ENCODE measurements at regions not wholly inside any gene's neighbourhood (a gene's known extent, or its start where the extent isn't known, plus 50 kb on each side); places are given as distances from the start of the nearest gene placed in this dataset.

DNA sequence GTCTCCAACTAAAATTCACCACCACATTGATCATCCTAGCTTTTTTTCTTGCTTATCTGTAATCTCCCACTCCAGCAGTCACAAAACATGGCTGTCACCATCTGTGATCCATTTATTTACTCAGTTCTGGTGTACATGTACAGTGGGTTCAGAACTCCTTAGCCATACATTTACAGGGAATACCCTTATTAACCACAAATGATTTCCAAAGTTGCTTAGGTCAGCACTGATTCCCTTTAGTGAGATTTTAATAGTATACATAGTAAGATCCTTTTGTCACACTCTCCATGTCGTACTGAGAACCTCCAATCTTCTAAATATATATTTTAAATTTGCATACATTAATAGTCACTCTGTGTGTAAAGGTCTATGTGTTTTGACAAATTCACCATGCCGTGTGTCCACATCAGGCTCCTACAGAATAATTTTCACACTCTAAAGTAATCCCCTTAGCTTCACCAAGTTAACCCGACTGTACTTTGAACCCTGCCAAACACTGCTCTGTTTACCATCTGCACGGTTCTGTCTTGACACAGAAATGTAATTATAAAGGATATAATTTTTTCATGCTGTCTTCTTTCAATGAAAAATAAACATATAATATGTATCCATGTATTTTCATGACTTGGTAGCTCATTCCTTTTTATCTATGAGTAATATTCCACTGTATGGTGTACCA lies 473.6 kb upstream of the ZP4 start:
- Histone ChIP-seq H3K9me3 (ENCODE audit: low read length) (peaks cover 83% of the 10 kb centered on the region), H4K20me1 (ENCODE audit: insufficient read depth, low read length) (no peaks in the 10 kb centered on the region), H3K4me3 (replicated peaks in 1 of 3; ENCODE audit: insufficient read depth in 1 of 3, low read depth in 2 of 3, low read length in 3 of 3) (no peak overlapping the region), H3K27me3 (ENCODE audit: control insufficient read depth in 1 of 2, insufficient read depth in 2 of 2, low read length in 2 of 2) (no peaks in the 10 kb centered on the region; a peak in 1 of 5 replicates), H2AFZ (ENCODE audit: low read length) (no peak overlapping the region), H3K79me2 (ENCODE audit: insufficient read depth, low read length) (no peaks in the 10 kb centered on the region), H3K4me1 (ENCODE audit: insufficient read depth, low read length) (no peaks in the 10 kb centered on the region), H3K36me3 (replicated peaks in 1 of 2; ENCODE audit: control insufficient read depth in 1 of 2, insufficient read depth in 2 of 2, low read length in 2 of 2) (no peaks in the 10 kb centered on the region), H3K9ac (ENCODE audit: insufficient read depth, low read depth, low read length) (no peak overlapping the region), H3K27ac (ENCODE audit: extremely low read length, insufficient read depth, low read length) (no peak overlapping the region), H3K4me2 (ENCODE audit: low read depth, low read length) (no peak overlapping the region)
- no TSS peak for BruUV-seq (replicated peaks)
- ATAC-seq (no peak), FAIRE-seq (no peak), DNase-seq (ENCODE audit: low spot score) (no peak)
- in situ Hi-C loops (cut with HindIII; ENCODE audit: extremely low pct_ligation_motif_present, low pct_unique_long_range_greater_than_20kb): no loop called here
- WGBS (ENCODE audit: low lambda C conversion rate): 1% methylated on average over 4 of the region's 4 CpGs
- CTCF ChIA-PET (ENCODE audit: low intra/inter-chr PET ratio, low total read pairs): no interaction called here
- intact Hi-C loops (cut with micrococcal nuclease; ENCODE audit: unreplicated experiment): no loop called here
- POLR2A ChIA-PET: no interaction called here
- TF ChIP-seq MAFK (conservative IDR thresholded peaks at IDR 0.05 in 1 of 2, IDR thresholded peaks at IDR 0.05 in 1 of 2; ENCODE audit: low read length in 2 of 2) (peak; percentile 39 to 83; a peak in 3 of 4 replicates), MAFF (IDR thresholded peaks at IDR 0.05; ENCODE audit: low read depth, low read length) (peak; percentile 41; the same call in 1 of the 2 replicates), RXRB (CRISPR knock-in tag; IDR thresholded peaks at IDR 0.05; ENCODE audit: borderline replicate concordance) (no peak), JUND (CRISPR knock-in tag; IDR thresholded peaks at IDR 0.05) (no peak), ZNF234 (CRISPR knock-in tag; conservative IDR thresholded peaks at IDR 0.05) (no peak), ERF (CRISPR knock-in tag; IDR thresholded peaks at IDR 0.05) (no peak)
- TF ChIP-seq, protein P1, sequence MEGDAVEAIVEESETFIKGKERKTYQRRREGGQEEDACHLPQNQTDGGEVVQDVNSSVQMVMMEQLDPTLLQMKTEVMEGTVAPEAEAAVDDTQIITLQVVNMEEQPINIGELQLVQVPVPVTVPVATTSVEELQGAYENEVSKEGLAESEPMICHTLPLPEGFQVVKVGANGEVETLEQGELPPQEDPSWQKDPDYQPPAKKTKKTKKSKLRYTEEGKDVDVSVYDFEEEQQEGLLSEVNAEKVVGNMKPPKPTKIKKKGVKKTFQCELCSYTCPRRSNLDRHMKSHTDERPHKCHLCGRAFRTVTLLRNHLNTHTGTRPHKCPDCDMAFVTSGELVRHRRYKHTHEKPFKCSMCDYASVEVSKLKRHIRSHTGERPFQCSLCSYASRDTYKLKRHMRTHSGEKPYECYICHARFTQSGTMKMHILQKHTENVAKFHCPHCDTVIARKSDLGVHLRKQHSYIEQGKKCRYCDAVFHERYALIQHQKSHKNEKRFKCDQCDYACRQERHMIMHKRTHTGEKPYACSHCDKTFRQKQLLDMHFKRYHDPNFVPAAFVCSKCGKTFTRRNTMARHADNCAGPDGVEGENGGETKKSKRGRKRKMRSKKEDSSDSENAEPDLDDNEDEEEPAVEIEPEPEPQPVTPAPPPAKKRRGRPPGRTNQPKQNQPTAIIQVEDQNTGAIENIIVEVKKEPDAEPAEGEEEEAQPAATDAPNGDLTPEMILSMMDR (CRISPR knock-in tag; IDR thresholded peaks at IDR 0.05): no peak
- TF ChIP-seq, protein P2, sequence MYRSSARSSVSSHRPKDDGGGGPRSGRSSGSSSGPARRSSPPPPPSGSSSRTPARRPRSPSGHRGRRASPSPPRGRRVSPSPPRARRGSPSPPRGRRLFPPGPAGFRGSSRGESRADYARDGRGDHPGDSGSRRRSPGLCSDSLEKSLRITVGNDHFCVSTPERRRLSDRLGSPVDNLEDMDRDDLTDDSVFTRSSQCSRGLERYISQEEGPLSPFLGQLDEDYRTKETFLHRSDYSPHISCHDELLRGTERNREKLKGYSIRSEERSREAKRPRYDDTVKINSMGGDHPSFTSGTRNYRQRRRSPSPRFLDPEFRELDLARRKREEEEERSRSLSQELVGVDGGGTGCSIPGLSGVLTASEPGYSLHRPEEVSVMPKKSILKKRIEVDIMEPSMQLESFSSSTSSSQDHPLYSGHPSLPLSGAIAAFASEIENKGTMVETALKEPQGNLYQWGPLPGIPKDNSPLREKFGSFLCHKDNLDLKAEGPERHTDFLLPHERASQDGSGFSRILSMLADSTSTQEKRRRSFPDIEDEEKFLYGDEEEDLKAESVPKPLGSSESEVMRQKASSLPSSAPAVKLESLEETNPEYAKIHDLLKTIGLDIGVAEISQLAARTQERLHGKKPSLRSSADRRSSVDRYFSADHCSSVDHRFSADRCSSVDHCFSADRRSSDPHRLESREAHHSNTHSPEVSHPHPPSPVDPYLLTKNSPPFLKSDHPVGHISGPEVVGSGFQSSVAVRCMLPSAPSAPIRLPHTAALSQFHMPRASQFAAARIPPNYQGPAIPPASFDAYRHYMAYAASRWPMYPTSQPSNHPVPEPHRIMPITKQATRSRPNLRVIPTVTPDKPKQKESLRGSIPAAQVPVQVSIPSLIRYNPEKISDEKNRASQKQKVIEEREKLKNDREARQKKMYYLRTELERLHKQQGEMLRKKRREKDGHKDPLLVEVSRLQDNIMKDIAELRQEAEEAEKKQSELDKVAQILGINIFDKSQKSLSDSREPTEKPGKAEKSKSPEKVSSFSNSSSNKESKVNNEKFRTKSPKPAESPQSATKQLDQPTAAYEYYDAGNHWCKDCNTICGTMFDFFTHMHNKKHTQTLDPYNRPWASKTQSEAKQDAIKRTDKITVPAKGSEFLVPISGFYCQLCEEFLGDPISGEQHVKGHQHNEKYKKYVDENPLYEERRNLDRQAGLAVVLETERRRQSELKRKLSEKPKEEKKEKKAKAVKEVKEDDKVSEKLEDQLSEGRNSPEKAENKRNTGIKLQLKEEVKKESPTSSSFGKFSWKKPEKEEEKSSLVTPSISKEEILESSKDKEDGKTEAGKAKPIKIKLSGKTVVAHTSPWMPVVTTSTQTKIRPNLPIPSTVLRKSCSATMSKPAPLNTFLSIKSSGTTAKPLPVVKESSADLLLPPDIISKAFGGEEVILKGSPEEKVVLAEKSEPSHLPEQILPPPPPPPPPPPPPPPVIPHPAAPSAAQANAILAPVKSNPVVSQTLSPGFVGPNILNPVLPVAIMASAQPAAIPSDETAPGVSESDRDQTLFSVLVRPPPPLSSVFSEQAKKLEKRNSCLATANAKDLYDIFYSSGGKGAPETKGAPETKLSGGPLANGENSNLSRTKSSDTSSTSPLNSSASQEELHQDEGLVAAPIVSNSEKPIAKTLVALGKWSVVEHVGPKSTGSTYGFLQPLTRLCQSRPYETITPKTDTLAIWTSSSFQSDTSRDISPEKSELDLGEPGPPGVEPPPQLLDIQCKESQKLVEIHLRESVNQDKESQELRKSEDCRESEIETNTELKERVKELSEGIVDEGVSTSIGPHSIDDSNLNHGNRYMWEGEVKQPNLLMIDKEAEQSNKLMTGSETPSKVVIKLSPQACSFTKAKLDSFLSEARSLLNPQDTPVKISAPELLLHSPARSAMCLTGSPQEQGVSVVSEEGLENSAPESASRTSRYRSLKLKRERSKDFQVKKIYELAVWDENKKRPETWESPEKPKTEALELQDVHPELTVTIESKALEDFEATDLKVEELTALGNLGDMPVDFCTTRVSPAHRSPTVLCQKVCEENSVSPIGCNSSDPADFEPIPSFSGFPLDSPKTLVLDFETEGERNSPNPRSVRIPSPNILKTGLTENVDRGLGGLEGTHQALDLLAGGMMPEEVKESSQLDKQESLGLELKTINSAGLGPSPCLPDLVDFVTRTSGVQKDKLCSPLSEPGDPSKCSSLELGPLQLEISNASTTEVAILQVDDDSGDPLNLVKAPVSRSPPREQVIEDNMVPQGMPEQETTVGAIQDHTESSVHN (CRISPR knock-in tag; IDR thresholded peaks at IDR 0.05): no peak
- TF ChIP-seq, protein P3, sequence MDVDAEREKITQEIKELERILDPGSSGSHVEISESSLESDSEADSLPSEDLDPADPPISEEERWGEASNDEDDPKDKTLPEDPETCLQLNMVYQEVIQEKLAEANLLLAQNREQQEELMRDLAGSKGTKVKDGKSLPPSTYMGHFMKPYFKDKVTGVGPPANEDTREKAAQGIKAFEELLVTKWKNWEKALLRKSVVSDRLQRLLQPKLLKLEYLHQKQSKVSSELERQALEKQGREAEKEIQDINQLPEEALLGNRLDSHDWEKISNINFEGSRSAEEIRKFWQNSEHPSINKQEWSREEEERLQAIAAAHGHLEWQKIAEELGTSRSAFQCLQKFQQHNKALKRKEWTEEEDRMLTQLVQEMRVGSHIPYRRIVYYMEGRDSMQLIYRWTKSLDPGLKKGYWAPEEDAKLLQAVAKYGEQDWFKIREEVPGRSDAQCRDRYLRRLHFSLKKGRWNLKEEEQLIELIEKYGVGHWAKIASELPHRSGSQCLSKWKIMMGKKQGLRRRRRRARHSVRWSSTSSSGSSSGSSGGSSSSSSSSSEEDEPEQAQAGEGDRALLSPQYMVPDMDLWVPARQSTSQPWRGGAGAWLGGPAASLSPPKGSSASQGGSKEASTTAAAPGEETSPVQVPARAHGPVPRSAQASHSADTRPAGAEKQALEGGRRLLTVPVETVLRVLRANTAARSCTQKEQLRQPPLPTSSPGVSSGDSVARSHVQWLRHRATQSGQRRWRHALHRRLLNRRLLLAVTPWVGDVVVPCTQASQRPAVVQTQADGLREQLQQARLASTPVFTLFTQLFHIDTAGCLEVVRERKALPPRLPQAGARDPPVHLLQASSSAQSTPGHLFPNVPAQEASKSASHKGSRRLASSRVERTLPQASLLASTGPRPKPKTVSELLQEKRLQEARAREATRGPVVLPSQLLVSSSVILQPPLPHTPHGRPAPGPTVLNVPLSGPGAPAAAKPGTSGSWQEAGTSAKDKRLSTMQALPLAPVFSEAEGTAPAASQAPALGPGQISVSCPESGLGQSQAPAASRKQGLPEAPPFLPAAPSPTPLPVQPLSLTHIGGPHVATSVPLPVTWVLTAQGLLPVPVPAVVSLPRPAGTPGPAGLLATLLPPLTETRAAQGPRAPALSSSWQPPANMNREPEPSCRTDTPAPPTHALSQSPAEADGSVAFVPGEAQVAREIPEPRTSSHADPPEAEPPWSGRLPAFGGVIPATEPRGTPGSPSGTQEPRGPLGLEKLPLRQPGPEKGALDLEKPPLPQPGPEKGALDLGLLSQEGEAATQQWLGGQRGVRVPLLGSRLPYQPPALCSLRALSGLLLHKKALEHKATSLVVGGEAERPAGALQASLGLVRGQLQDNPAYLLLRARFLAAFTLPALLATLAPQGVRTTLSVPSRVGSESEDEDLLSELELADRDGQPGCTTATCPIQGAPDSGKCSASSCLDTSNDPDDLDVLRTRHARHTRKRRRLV (CRISPR knock-in tag; IDR thresholded peaks at IDR 0.05): no peak
